Glomerular visceral epithelial cell (primary cell): ENCODE measurements at regions not wholly inside any gene's neighbourhood (a gene's known extent, or its start where the extent isn't known, plus 50 kb on each side); places are given as distances from the start of the nearest gene placed in this dataset.
"Not testable (repeated sequence)": the region's sequence is repeated elsewhere in the genome, so short reads cannot be mapped to it uniquely, and the experiment has no call there.

Experiments
- DNase-seq: peaks from one replicate; pipeline ENCODE4 v3.0.0-alpha.2; 2016; ENCODE audit errors: extremely low spot score

DNA sequence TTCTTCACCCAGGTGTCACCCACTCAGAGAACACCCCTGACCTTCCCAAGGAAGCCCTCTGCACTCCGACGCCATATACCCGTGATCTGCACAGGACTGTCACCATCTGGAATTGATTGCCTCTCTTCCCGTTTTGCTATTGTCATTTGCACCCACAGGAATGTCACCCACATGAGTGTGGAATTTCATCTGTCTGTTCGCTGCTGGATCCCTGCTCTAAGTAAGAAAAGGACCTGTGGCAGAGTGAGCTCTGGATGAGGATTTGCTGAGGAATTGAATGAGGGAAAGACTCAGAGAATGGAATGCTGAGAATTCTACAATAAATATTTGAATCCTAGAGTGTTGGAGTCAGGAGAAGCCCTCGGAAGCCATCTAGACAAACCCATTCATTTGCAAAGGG, 233.6 kb upstream of the SULF2 start:
- not testable (repeated sequence) for DNase-seq

DNA sequence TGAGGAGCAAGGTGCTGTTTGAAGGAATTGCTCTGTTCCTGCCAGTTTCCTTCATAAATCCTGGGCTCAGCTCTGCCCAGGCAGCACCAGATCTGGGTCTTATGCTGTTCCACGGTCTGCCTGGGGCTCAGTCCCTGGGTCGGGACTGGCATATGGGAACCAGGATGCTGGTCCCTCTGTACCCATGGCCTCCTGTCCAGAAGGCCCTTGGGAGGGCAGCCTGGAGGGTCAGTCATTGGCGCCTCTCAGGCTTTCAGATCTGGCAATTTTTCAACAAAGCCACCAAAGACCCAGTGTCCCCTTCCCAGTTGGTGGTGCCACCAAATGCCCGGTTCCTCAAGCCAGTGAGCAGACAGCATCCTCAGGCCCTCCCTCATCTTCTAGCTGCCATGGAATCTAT, 232.7 kb upstream of the SULF2 start:
- DNase-seq = no peak

DNA sequence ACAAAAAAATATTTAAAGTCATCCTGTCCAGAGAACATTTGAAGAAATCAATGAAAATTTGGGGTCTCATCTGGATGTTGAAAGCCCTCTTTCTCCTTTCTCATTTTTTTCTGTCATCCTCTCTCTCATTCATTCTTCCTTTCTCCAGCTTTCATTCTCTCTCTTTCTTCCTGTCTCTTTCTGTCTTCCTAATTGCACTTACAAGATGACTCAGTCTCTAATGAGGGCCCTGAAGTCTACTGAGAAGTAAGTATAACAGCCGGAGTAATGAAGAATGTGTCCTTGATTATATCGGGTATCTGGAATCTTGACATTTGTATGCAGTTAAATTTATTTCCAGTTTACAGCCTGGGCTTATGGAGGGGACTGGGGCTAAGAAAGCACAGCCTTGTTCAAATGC, 232.2 kb upstream of the SULF2 start:
- DNase-seq = no peak

DNA sequence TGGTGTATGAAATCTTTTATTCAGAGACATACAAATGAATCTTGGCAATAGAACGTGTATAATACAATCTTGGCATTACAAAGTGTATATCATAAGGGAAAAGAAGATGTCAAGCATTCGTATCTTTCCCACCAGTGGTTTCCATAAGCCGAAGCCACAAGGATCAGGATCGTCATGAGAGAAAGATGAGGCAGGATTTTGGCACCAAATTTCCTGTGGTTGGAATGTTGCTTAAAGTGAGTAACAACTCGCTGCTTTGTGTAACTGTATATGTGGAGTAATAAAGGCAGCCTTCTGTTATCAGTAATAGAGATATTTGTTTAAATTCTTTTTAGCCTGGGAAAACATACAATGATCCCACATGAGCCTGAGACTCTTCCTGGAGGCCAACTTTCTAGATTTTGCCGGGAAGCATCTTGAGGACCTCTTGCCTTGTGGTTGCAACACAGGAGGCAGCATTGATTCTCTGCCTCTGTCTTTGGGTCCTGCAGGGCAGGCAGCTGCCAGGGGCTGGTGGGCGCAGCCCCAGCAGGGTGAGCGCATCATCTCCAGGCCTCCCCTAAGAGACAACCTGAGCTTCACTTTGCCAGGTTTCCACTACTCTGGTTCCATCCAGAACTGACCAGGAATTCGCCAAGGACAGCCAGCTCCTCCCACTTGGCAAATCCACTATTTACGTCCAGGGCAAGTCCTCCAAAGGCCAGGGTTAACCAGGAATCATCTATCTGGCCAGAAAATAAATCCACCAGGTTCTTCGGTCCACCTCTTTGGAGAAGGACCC, 230.9 kb upstream of the SULF2 start:
- no peak for DNase-seq

- no peak for DNase-seq
These were observed 230.0 kb upstream of the SULF2 start for GRCh38 chr20:48015141-48015910.

- DNase-seq = peak; percentile 26
These were observed 227.2 kb upstream of the SULF2 start for GRCh38 chr20:48012401-48012974.

DNA sequence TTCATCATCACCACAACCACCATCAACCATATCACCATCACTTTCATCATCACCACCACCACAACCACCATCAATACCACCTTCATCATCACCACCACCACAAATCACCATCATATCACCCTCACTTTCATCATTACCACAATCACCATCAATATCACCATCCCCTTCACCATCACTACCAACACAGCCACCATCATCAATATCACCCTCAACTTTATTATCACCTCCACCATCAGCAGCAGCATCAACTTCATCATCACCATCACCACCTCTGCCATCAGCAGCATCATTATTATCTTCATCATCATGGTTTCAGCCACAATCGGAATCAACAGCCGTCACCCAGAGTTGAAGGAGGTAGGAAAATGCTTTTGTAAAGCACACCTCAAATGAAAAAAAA, 225.7 kb upstream of the SULF2 start:
- DNase-seq = no peak

- no peak for DNase-seq
These were observed 225.3 kb upstream of the SULF2 start for GRCh38 chr20:48010623-48011022.

- no peak for DNase-seq
These were observed 223.7 kb upstream of the SULF2 start for GRCh38 chr20:48008850-48009515.

DNA sequence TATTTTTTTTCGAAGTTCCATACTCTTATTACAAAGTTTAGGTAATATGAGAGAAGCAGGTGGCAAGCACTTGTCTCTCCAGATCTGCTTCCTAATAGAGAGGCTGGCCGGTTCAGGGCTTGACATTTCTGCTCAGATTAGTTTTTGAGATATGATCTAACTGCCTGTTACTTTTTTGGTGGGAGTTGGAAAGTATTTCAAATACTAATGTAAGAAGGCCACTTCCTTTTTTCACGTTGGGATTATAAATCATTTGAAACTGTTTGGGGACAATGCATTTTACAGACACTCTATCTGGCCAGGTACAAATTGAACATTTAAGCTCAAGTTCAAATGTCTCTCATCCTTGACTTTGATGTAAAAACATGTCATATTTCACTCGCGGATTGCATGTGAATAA, 222.1 kb upstream of the SULF2 start:
- DNase-seq = no peak

- DNase-seq = no peak
These were observed 221.0 kb upstream of the SULF2 start for GRCh38 chr20:48006036-48006833.

- no peak for DNase-seq
These were observed 217.7 kb upstream of the SULF2 start for GRCh38 chr20:48003021-48003420.

- no peak for DNase-seq
These were observed 217.3 kb upstream of the SULF2 start for GRCh38 chr20:48002517-48002970.

- DNase-seq = no peak
These were observed 213.9 kb upstream of the SULF2 start for GRCh38 chr20:47999166-47999565.

- DNase-seq = no peak
These were observed 213.5 kb upstream of the SULF2 start for GRCh38 chr20:47998736-47999135.

GRCh38 chr20:47995661-47996060, 210.4 kb upstream of the SULF2 start:
- DNase-seq = no peak

- no peak for DNase-seq
These were observed 208.5 kb upstream of the SULF2 start for GRCh38 chr20:47993817-47994216.

GRCh38 chr20:47993035-47993755, 207.9 kb upstream of the SULF2 start:
- DNase-seq = no peak

DNA sequence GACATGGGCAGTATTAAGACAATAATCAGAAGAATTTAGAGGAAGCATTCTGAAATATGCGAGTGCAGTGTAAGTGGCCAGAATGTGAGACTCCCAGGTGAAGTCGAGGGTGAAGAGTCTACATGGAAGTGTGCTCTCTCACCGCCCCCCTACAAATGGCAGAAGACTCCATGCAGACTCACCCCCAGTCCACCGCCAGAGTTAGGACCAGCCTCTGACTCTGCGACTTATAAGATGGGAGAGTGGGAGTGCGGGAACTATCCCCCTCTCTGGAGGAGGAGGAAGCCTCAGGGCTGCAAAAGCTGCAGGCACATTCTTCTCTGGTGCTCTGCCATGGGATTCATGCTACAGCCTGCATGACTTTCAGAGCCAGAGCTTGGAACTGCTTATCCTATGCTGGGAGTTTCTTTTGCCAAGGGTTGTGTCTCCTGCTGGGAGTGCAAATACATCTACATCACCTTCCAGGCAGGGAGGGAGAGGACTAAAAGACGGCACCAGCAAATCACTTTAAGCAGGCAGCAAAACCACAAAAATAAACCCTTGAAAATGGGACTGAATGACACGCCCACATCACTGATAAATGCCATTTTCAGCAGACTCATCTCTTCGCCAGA, 206.7 kb upstream of the SULF2 start:
- no peak for DNase-seq

DNA sequence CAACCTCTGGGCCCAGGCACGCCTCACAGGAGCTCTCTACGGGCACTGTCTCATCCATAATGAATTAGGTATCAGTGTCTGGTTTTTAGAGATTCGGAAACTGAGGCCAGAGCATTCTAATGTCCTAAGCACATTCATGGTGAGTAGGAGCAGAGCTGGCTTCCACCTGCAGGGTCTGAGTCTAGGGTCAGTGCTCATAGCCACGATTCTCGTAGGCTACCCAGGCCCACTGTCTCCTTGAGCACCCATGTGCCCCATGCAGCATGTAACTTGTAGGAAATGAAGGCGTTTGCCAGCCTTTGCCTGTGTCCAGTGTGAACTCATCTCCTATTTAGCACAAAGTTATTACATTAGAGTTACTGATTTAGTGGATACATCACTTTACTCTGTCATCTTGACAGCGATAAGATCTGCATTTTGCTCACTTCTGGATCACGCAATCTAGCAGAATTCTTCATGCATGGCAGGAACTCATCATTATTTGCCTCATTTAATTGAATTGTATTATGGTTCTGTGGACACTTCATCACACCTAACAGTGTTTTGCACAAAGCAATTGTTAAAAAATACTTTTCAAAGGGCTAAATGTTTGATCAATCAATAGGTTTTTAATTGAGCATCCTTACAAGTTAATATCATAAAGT, 205.3 kb upstream of the SULF2 start:
- no peak for DNase-seq
